Kidney epithelial cell (primary cell): ENCODE measurements at regions not wholly inside any gene's neighbourhood (a gene's known extent, or its start where the extent isn't known, plus 50 kb on each side); places are given as distances from the start of the nearest gene placed in this dataset.

Experiments used
- DNase-seq: peaks from one replicate; pipeline ENCODE4 v3.0.0-alpha.2; 2010; ENCODE audit warnings: low read depth
- H3K27me3 ChIP-seq: 2 replicates; pipeline ENCODE4 v1.6.0; 2011; ENCODE audit warnings: low read length; ENCODE audit not compliant: control insufficient read depth, insufficient read depth
- H3K36me3 ChIP-seq: 2 replicates; pipeline ENCODE4 v1.5.1; 2011; ENCODE audit warnings: low read length; ENCODE audit not compliant: control insufficient read depth, insufficient read depth
- H3K4me3 ChIP-seq: 2 replicates; pipeline ENCODE4 v1.5.1; 2011; ENCODE audit warnings: low read depth, mild to moderate bottlenecking, control low read depth, low read length
- TF ChIP-seq, protein P1 (sequence below): IDR thresholded peaks from 2 replicates; pipeline ENCODE4 v1.5.1; 2011; ENCODE audit warnings: mild to moderate bottlenecking, moderate library complexity, low read length, control low read depth, inconsistent platforms; ENCODE audit not compliant: insufficient read depth, poor library complexity, severe bottlenecking

DNA sequence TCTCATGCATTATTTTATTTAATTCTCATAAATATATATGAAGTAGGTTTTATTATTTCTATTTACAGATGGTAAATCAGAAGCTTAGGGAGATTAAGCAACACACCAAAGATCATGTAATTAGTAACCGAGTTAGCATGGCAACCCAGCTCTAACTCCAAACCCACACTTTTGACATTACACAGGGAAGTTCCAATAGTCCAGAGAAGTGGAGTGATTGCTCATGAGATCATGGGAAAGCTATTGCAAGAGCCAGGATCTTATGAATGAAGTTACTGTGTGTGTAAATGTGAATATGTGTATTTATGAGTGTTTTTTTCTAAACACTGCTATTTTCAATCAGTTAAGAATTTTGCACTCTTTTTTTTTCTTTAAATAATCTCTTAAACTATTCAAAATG lies 225.8 kb upstream of the KIRREL3 start:
- H3K27me3 ChIP-seq = no peaks in the 10 kb centered on the region
- H3K4me3 ChIP-seq = no peak overlapping the region
- TF ChIP-seq, protein P1, sequence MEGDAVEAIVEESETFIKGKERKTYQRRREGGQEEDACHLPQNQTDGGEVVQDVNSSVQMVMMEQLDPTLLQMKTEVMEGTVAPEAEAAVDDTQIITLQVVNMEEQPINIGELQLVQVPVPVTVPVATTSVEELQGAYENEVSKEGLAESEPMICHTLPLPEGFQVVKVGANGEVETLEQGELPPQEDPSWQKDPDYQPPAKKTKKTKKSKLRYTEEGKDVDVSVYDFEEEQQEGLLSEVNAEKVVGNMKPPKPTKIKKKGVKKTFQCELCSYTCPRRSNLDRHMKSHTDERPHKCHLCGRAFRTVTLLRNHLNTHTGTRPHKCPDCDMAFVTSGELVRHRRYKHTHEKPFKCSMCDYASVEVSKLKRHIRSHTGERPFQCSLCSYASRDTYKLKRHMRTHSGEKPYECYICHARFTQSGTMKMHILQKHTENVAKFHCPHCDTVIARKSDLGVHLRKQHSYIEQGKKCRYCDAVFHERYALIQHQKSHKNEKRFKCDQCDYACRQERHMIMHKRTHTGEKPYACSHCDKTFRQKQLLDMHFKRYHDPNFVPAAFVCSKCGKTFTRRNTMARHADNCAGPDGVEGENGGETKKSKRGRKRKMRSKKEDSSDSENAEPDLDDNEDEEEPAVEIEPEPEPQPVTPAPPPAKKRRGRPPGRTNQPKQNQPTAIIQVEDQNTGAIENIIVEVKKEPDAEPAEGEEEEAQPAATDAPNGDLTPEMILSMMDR = no peak
- no peaks in the 10 kb centered on the region for H3K36me3 ChIP-seq
- DNase-seq = no peak

DNA sequence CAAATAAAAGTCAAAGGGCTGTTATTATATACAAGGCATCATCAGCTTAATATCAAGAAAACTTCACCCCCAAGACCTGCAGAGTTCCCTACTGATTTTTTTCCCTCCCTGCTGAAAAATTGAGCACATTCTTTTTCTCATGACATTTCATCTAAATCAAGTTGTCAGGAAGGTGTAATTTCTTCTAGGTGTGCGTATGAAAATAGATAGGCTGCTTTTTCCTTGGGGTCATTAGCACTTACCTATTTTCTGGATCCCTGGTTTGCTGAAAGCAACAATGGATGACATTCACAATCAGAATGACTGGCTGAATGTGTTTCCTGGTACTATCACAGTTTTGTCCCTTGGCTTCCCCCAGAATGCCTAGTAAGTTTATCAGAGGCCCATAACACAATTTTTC lies 225.0 kb upstream of the KIRREL3 start:
- TF ChIP-seq, protein P1 = no peak
- Histone ChIP-seq H3K36me3 (no peaks in the 10 kb centered on the region), H3K27me3 (no peaks in the 10 kb centered on the region), H3K4me3 (no peak overlapping the region)
- DNase-seq = no peak

DNA sequence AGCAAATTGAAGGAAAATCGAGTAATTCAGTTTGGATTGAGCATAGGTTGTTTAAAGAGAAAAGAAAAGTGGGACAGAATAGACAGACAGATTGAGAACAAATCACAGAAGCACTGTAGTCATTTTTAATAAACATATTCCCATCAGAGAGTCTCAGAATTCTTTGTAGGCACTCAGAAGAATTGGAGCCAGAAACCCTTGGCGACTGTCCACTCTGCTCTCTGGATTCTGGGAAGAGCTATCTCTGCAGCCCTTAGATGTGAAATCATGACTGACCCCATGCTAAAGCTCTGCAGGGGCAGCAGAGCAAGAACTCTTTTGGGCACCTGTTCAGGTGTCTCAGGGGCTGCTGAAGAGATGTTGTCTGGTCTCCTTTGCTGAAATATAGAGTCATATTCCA lies 223.7 kb upstream of the KIRREL3 start:
- TF ChIP-seq, protein P1 = no peak
- no peaks in the 10 kb centered on the region for H3K36me3 ChIP-seq
- DNase-seq = no peak
- H3K27me3 ChIP-seq = no peaks in the 10 kb centered on the region
- H3K4me3 ChIP-seq = no peak overlapping the region

DNA sequence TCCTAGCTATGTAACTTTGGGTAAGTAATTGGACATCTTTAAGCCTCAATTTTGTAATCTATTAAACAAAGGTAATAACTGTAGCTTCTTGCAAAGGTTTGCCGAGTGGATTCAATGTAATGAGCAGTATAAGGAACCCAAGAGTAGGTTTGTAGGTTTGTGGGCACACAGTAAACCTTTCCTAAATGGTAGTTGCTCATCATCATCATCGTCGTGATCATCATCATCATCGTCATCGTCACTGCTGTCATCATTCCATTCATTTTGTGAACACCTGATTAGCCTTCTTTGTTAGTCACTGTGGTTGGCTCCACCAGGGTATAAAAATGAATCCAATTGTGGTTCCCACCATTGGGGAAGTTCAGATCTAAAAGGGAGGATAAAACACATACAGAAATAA lies 223.1 kb upstream of the KIRREL3 start:
- DNase-seq = no peak
- Histone ChIP-seq H3K27me3 (no peaks in the 10 kb centered on the region), H3K36me3 (no peaks in the 10 kb centered on the region), H3K4me3 (no peak overlapping the region)
- TF ChIP-seq, protein P1 = no peak

DNA sequence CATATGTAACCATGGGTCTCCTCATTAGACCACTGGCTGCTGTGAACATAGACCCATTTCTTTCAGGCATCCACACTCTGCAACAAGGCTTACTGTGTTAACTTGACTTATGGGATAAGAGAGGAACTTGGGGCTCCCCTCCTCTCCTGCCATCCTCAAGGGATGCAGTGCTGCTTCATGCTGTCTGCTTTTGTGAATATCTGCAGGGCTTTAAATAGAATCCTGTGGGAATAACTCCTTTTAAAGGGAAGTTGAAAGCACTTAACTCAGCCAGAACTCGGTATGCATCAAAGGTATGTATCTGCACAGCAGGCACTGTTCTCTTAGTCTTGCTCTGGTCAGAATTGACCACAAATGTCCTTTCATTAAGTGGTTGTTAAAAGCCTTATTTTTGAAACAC lies 222.5 kb upstream of the KIRREL3 start:
- H3K27me3 ChIP-seq = no peaks in the 10 kb centered on the region
- no peak for DNase-seq
- TF ChIP-seq, protein P1 = no peak
- H3K36me3 ChIP-seq = no peaks in the 10 kb centered on the region
- H3K4me3 ChIP-seq = no peak overlapping the region

DNA sequence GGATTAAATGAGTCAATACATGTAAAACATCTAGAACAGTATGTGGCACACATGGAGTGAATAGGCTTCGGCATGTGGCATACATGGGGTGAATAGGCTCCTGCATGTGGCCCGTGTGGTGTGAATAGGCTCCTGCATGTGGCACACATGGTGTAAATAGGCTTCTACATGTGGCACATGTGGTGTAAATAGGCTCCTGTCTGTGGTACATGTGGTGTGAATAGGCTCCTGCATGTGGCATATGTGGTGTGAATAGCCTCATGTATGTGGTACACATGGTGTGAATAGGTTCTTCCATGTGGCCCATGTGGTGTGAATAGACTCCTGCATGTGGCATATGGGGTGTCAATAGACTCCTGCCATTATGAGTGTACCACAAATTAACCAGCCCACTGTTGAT lies 219.1 kb upstream of the KIRREL3 start:
- Histone ChIP-seq H3K27me3 (no peaks in the 10 kb centered on the region), H3K36me3 (no peaks in the 10 kb centered on the region)
- TF ChIP-seq, protein P1 = no peak

More for the DNA sequence above, 219.1 kb upstream of the KIRREL3 start:
- no peak for DNase-seq
- H3K4me3 ChIP-seq = no peak overlapping the region
